ENCODE measurements at regions not wholly inside any gene's neighbourhood (a gene's known extent, or its start where the extent isn't known, plus 50 kb on each side); places are given as distances from the start of the nearest gene placed in this dataset.

DNA sequence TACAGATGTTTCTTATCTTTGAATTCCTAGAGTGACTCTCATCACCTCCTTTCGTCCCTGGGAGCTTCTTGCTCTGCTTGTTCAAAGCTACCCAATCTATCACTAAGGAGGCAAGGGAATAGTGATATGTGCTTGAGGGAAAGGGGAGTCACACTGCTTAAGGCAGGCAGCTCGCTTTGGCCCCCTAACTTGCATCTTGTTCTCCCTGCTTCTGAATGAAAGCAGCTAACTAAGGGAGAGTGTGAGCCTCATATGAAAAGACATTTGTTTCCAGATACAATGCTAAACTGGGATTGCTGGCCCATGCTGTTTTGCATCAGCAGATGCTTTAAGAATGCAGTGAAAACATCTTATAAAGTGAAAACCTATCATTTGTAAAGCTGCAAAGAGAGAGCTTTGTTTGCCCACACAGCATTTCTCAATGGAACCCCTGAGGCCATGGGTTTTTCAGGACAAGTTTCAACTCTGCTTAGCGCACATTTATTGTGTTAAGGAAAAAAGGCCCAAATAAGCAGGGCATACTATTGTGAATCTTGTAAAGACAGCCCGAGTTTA, 367.9 kb upstream of the ADAMTSL1 start:
- Histone ChIP-seq H3K4me1 (ENCODE audit: insufficient read depth, low read length) (no peaks in the 10 kb centered on the region), H3K27ac (ENCODE audit: extremely low read length, insufficient read depth, low read length) (no peak overlapping the region), H3K4me2 (ENCODE audit: low read depth, low read length) (no peak overlapping the region), H4K20me1 (ENCODE audit: insufficient read depth, low read length) (no peaks in the 10 kb centered on the region), H2AFZ (ENCODE audit: low read length) (no peak overlapping the region), H3K36me3 (replicated peaks in 1 of 2; ENCODE audit: control insufficient read depth in 1 of 2, insufficient read depth in 2 of 2, low read length in 2 of 2) (no peaks in the 10 kb centered on the region), H3K79me2 (ENCODE audit: insufficient read depth, low read length) (no peaks in the 10 kb centered on the region), H3K4me3 (replicated peaks in 1 of 3; ENCODE audit: insufficient read depth in 1 of 3, low read depth in 2 of 3, low read length in 3 of 3) (no peak overlapping the region), H3K27me3 (ENCODE audit: control insufficient read depth in 1 of 2, insufficient read depth in 2 of 2, low read length in 2 of 2) (no peaks in the 10 kb centered on the region), H3K9ac (ENCODE audit: insufficient read depth, low read depth, low read length) (no peak overlapping the region), H3K9me3 (ENCODE audit: low read length) (no peaks in the 10 kb centered on the region)
- intact Hi-C loops (cut with micrococcal nuclease; ENCODE audit: unreplicated experiment) = no loop called here
- ATAC-seq = no peak
- no TSS peak for BruUV-seq (replicated peaks)
- in situ Hi-C loops (cut with HindIII; ENCODE audit: extremely low pct_ligation_motif_present, low pct_unique_long_range_greater_than_20kb) = no loop called here
- TF ChIP-seq SRF (IDR thresholded peaks at IDR 0.05; ENCODE audit: low read depth, low read length) = no peak
- no peak for TF ChIP-seq ZNF644 (CRISPR knock-in tag; IDR thresholded peaks at IDR 0.05; ENCODE audit: low read depth)
- TF ChIP-seq MAZ (IDR thresholded peaks at IDR 0.05; ENCODE audit: borderline replicate concordance, low read depth, low read length) = no peak
- TF ChIP-seq MAZ (CRISPR knock-in tag; IDR thresholded peaks at IDR 0.05; ENCODE audit: low read depth) = no peak
- TF ChIP-seq MAFG (CRISPR knock-in tag; IDR thresholded peaks at IDR 0.05) = no peak
- no peak for TF ChIP-seq RELA (CRISPR knock-in tag; IDR thresholded peaks at IDR 0.05)
- TF ChIP-seq NFYC (CRISPR knock-in tag; IDR thresholded peaks at IDR 0.05) = no peak
- TF ChIP-seq, protein P1, sequence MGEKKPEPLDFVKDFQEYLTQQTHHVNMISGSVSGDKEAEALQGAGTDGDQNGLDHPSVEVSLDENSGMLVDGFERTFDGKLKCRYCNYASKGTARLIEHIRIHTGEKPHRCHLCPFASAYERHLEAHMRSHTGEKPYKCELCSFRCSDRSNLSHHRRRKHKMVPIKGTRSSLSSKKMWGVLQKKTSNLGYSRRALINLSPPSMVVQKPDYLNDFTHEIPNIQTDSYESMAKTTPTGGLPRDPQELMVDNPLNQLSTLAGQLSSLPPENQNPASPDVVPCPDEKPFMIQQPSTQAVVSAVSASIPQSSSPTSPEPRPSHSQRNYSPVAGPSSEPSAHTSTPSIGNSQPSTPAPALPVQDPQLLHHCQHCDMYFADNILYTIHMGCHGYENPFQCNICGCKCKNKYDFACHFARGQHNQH (CRISPR knock-in tag; IDR thresholded peaks at IDR 0.05) = no peak
- TF ChIP-seq XBP1 (CRISPR knock-in tag; IDR thresholded peaks at IDR 0.05) = no peak
- TF ChIP-seq ELF3 (CRISPR knock-in tag; IDR thresholded peaks at IDR 0.05) = no peak
- TF ChIP-seq ZNF879 (CRISPR knock-in tag; IDR thresholded peaks at IDR 0.05) = no peak
- TF ChIP-seq ZNF790 (CRISPR knock-in tag; IDR thresholded peaks at IDR 0.05; ENCODE audit: borderline replicate concordance) = no peak
- no peak for TF ChIP-seq RCOR2 (CRISPR knock-in tag; IDR thresholded peaks at IDR 0.05)
- no peak for TF ChIP-seq NKX3-1 (CRISPR knock-in tag; IDR thresholded peaks at IDR 0.05)
- TF ChIP-seq ZNF737 (CRISPR knock-in tag; IDR thresholded peaks at IDR 0.05; ENCODE audit: borderline replicate concordance) = no peak
- TF ChIP-seq ZNF747 (CRISPR knock-in tag; IDR thresholded peaks at IDR 0.05; ENCODE audit: borderline replicate concordance) = no peak
- TF ChIP-seq, protein P2, sequence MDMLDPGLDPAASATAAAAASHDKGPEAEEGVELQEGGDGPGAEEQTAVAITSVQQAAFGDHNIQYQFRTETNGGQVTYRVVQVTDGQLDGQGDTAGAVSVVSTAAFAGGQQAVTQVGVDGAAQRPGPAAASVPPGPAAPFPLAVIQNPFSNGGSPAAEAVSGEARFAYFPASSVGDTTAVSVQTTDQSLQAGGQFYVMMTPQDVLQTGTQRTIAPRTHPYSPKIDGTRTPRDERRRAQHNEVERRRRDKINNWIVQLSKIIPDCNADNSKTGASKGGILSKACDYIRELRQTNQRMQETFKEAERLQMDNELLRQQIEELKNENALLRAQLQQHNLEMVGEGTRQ (IDR thresholded peaks at IDR 0.05; ENCODE audit: low read depth, low read length) = no peak
- TF ChIP-seq, protein P2 (CRISPR knock-in tag; IDR thresholded peaks at IDR 0.05; ENCODE audit: borderline replicate concordance) = no peak
- no peak for TF ChIP-seq PHF8 (CRISPR knock-in tag; IDR thresholded peaks at IDR 0.05)
- ChIA-PET POLR2A (no interaction called here), CTCF (ENCODE audit: low intra/inter-chr PET ratio, low total read pairs) (no interaction called here)
- FAIRE-seq = no peak
- no peak for DNase-seq (ENCODE audit: low spot score)
- WGBS (ENCODE audit: low lambda C conversion rate) = 3% methylated on average over 4 of the region's 4 CpGs

All from HepG2 (cell line).